Mesenchymal stem cell (in vitro differentiated cells and primary cell): ENCODE measurements at regions not wholly inside any gene's neighbourhood (a gene's known extent, or its start where the extent isn't known, plus 50 kb on each side); places are given as distances from the start of the nearest gene placed in this dataset.

Experiments
- DNase-seq: peaks from one replicate; pipeline ENCODE4 v3.0.0-alpha.2; 2013
- H2AFZ ChIP-seq: one replicate; pipeline ENCODE4 v1.6.1; 2013; ENCODE audit warnings: low read depth, mild to moderate bottlenecking, control low read depth, inconsistent platforms, low read length, moderate library complexity
- H2AK5ac ChIP-seq: 2 replicates; pipeline ENCODE4 v1.6.1; 2013; ENCODE audit warnings: low read length, moderate library complexity, mild to moderate bottlenecking, inconsistent platforms; ENCODE audit not compliant: severe bottlenecking
- H2BK120ac ChIP-seq: one replicate; pipeline ENCODE4 v1.6.1; 2013; ENCODE audit warnings: low read depth, mild to moderate bottlenecking, inconsistent platforms, low read length, moderate library complexity
- H2BK12ac ChIP-seq, 2 experiments: one replicate each; pipeline ENCODE4 v1.6.1; 2013; ENCODE audit warnings: inconsistent platforms in 2 of 2, low read length in 2 of 2, mild to moderate bottlenecking in 2 of 2, moderate library complexity in 2 of 2, control low read depth in 1 of 2
- H2BK15ac ChIP-seq: one replicate; pipeline ENCODE4 v1.6.1; 2013; ENCODE audit warnings: mild to moderate bottlenecking, low read depth, inconsistent platforms; ENCODE audit not compliant: poor library complexity, severe bottlenecking
- H2BK5ac ChIP-seq: 2 replicates; pipeline ENCODE4 v1.6.1; 2013; ENCODE audit warnings: low read depth, mild to moderate bottlenecking, low read length, control low read depth, inconsistent platforms; ENCODE audit not compliant: poor library complexity, severe bottlenecking
- H3K14ac ChIP-seq, 2 experiments: one replicate each; pipeline ENCODE4 v1.6.1; 2013; ENCODE audit warnings: inconsistent platforms in 2 of 2, low read length in 2 of 2, control low read depth in 1 of 2, mild to moderate bottlenecking in 1 of 2, moderate library complexity in 1 of 2
- H3K18ac ChIP-seq, 2 experiments: one replicate each; pipeline ENCODE4 v1.6.1; 2013; ENCODE audit warnings: inconsistent platforms in 2 of 2, low read length in 2 of 2, control low read depth in 1 of 2, low read depth in 1 of 2, mild to moderate bottlenecking in 1 of 2
- H3K23ac ChIP-seq, 2 experiments: one replicate each; pipeline ENCODE4 v1.6.1; 2013; ENCODE audit warnings: inconsistent platforms in 2 of 2, low read length in 2 of 2, mild to moderate bottlenecking in 2 of 2, moderate library complexity in 2 of 2, control low read depth in 1 of 2
- H3K27ac ChIP-seq: 2 replicates; pipeline ENCODE4 v1.5.1; 2013; ENCODE audit warnings: mild to moderate bottlenecking, moderate library complexity, low read length, control low read depth, inconsistent platforms; ENCODE audit not compliant: poor library complexity, severe bottlenecking
- H3K27me3 ChIP-seq, 2 experiments: 2 replicates each; pipeline versions ENCODE4 v1.6.1 to v1.7.0; 2013; ENCODE audit warnings: low read length in 2 of 2, mild to moderate bottlenecking in 2 of 2, moderate library complexity in 2 of 2, control low read depth in 1 of 2, inconsistent platforms in 1 of 2; ENCODE audit not compliant: control insufficient read depth in 1 of 2, insufficient read depth in 1 of 2
- H3K36me3 ChIP-seq, 2 experiments: 2 replicates each; pipeline versions ENCODE4 v1.6.1 to v1.7.0; 2013; ENCODE audit warnings: low read length in 2 of 2, control low read depth in 1 of 2, inconsistent platforms in 1 of 2, low read depth in 1 of 2, mild to moderate bottlenecking in 1 of 2; ENCODE audit not compliant: insufficient read depth in 2 of 2, control insufficient read depth in 1 of 2
- H3K4ac ChIP-seq, 2 experiments: one replicate each; pipeline ENCODE4 v1.6.1; 2013; ENCODE audit warnings: inconsistent platforms in 2 of 2, low read length in 2 of 2, mild to moderate bottlenecking in 2 of 2, moderate library complexity in 2 of 2, control low read depth in 1 of 2, low read depth in 1 of 2
- H3K4me1 ChIP-seq: 2 replicates; pipeline ENCODE4 v1.6.1; 2013; ENCODE audit warnings: low read depth, low read length, control low read depth; ENCODE audit not compliant: control insufficient read depth, insufficient read depth
- H3K4me2 ChIP-seq: 2 replicates; pipeline ENCODE4 v1.6.1; 2013; ENCODE audit warnings: low read length, mild to moderate bottlenecking, inconsistent platforms; ENCODE audit not compliant: poor library complexity, severe bottlenecking
- H3K4me3 ChIP-seq, 2 experiments: 2 replicates each; pipeline versions ENCODE4 v1.5.1 to v1.7.0; 2013; ENCODE audit warnings: low read length in 2 of 2, mild to moderate bottlenecking in 2 of 2, control low read depth in 1 of 2, low read depth in 1 of 2; ENCODE audit not compliant: insufficient read depth in 1 of 2
- H3K79me1 ChIP-seq: replicated peaks from 2 replicates; pipeline ENCODE4 v1.6.1; 2013; ENCODE audit warnings: mild to moderate bottlenecking, control low read depth, low read length, inconsistent platforms; ENCODE audit not compliant: poor library complexity, severe bottlenecking
- H3K9ac ChIP-seq: 2 replicates; pipeline ENCODE4 v1.7.0; 2013; ENCODE audit warnings: mild to moderate bottlenecking, low read length, moderate library complexity
- H3K9me3 ChIP-seq: 2 replicates; pipeline ENCODE4 v1.7.0; 2013; ENCODE audit warnings: mild to moderate bottlenecking, low read length; ENCODE audit not compliant: control insufficient read depth
- H4K8ac ChIP-seq: one replicate; pipeline ENCODE4 v1.6.1; 2013; ENCODE audit warnings: inconsistent platforms, mild to moderate bottlenecking, low read length, moderate library complexity
- H4K91ac ChIP-seq: one replicate; pipeline ENCODE4 v1.6.1; 2013; ENCODE audit warnings: mild to moderate bottlenecking, low read length, inconsistent platforms
- WGBS: methylation state at CpG from one replicate; pipeline ENCODE4 v1.1.7; 2013; ENCODE audit warnings: mixed read lengths; 5-methylcytosine and 5-hydroxymethylcytosine counted together

GRCh38 chr12:58341791-58342190, 400.4 kb downstream of the ATP23 start:
- H2BK15ac ChIP-seq = no peak overlapping the region
- no peaks in the 10 kb centered on the region for H3K4me1 ChIP-seq
- no peak overlapping the region for H3K4ac ChIP-seq
- H3K27ac ChIP-seq = no peak overlapping the region
- no peak overlapping the region for H2AFZ ChIP-seq
- H3K14ac ChIP-seq = no peak overlapping the region
- no peaks in the 10 kb centered on the region for H3K9me3 ChIP-seq
- H3K4me2 ChIP-seq = no peak overlapping the region
- H2BK5ac ChIP-seq = no peak overlapping the region
- no peaks in the 10 kb centered on the region for H3K36me3 ChIP-seq
- no peak overlapping the region for H4K8ac ChIP-seq
- no peak overlapping the region for H3K23ac ChIP-seq
- no peak overlapping the region for H2BK120ac ChIP-seq
- no peaks in the 10 kb centered on the region for H3K79me1 ChIP-seq
- H2BK12ac ChIP-seq = no peak overlapping the region
- no peak overlapping the region for H3K18ac ChIP-seq
- H3K9ac ChIP-seq = no peak overlapping the region
- H3K4me3 ChIP-seq = no peak overlapping the region
- peak; percentile 77 for DNase-seq
- no peaks in the 10 kb centered on the region for H3K27me3 ChIP-seq
- no CpG with 5 or more reads among the region's 2 CpGs for WGBS
- no peak overlapping the region for H2AK5ac ChIP-seq
- H4K91ac ChIP-seq = no peak overlapping the region

GRCh38 chr12:58342736-58343135, 401.4 kb downstream of the ATP23 start:
- no peak overlapping the region for H3K27ac ChIP-seq
- H3K18ac ChIP-seq = peak overlapping the region; percentile 79 to 97
- peaks cover 2% of the 10 kb centered on the region for H3K4me1 ChIP-seq
- H3K9ac ChIP-seq = no peak overlapping the region
- H3K14ac ChIP-seq = peak overlapping the region in 1 of 2 experiments; percentile 19
- peak overlapping the region; percentile 71 for H2BK120ac ChIP-seq
- H3K4me2 ChIP-seq = no peak overlapping the region
- H3K23ac ChIP-seq = no peak overlapping the region
- H3K36me3 ChIP-seq = no peaks in the 10 kb centered on the region
- H3K9me3 ChIP-seq = no peaks in the 10 kb centered on the region
- peak overlapping the region; percentile 28 for H2AK5ac ChIP-seq
- peak; percentile 30 for DNase-seq
- peak overlapping the region; percentile 45 for H4K8ac ChIP-seq
- peak overlapping the region; percentile 77 for H2BK15ac ChIP-seq
- no peak overlapping the region for H2BK5ac ChIP-seq
- WGBS = 100% methylated on average over 1 of the region's 3 CpGs
- no peak overlapping the region for H2AFZ ChIP-seq
- H3K27me3 ChIP-seq = no peaks in the 10 kb centered on the region
- no peak overlapping the region for H3K4me3 ChIP-seq
- peak overlapping the region in 1 of 2 experiments; percentile 32 for H3K4ac ChIP-seq
- H4K91ac ChIP-seq = peak overlapping the region; percentile 94
- H2BK12ac ChIP-seq = peak overlapping the region; percentile 86 to 100
- H3K79me1 ChIP-seq = no peaks in the 10 kb centered on the region

GRCh38 chr12:58346032-58346632, 404.8 kb downstream of the ATP23 start:
- Histone ChIP-seq H2BK15ac (no peak overlapping the region), H2BK12ac (no peak overlapping the region), H3K4me1 (peaks cover 2% of the 10 kb centered on the region), H4K8ac (no peak overlapping the region), H3K9me3 (peaks cover 12% of the 10 kb centered on the region), H3K79me1 (no peaks in the 10 kb centered on the region), H4K91ac (no peak overlapping the region), H3K27me3 (no peaks in the 10 kb centered on the region), H3K36me3 (no peaks in the 10 kb centered on the region), H3K14ac (no peak overlapping the region), H3K4me2 (no peak overlapping the region), H3K4ac (no peak overlapping the region), H2BK120ac (no peak overlapping the region), H2AFZ (no peak overlapping the region), H2AK5ac (no peak overlapping the region), H3K18ac (no peak overlapping the region), H3K4me3 (no peak overlapping the region), H3K9ac (peak overlapping the region; percentile 66), H3K27ac (no peak overlapping the region), H3K23ac (no peak overlapping the region), H2BK5ac (no peak overlapping the region)
- peak; percentile 60 for DNase-seq
- 39% methylated on average over 5 of the region's 7 CpGs for WGBS

- Histone ChIP-seq H3K27me3 (no peaks in the 10 kb centered on the region), H3K9ac (no peak overlapping the region), H3K36me3 (no peaks in the 10 kb centered on the region), H4K8ac (peak overlapping the region; percentile 48), H3K4me1 (peaks cover 2% of the 10 kb centered on the region), H3K27ac (no peak overlapping the region), H3K14ac (no peak overlapping the region), H3K9me3 (peaks cover 12% of the 10 kb centered on the region), H2AK5ac (peak overlapping the region; percentile 8), H3K18ac (no peak overlapping the region), H3K4me2 (no peak overlapping the region), H2BK120ac (no peak overlapping the region), H3K79me1 (no peaks in the 10 kb centered on the region), H2AFZ (no peak overlapping the region), H2BK15ac (no peak overlapping the region), H2BK5ac (no peak overlapping the region), H3K4ac (no peak overlapping the region), H4K91ac (peak overlapping the region; percentile 77), H3K4me3 (no peak overlapping the region), H2BK12ac (no peak overlapping the region), H3K23ac (no peak overlapping the region)
- DNase-seq = no peak
- 84% methylated on average over 2 of the region's 2 CpGs for WGBS
These were observed 405.8 kb downstream of the ATP23 start for GRCh38 chr12:58347188-58347587.
